NCI-H2107 (cell line): ENCODE measurements at regions not wholly inside any gene's neighbourhood (a gene's known extent, or its start where the extent isn't known, plus 50 kb on each side); places are given as distances from the start of the nearest gene placed in this dataset.

Source experiments
- DNase-seq: peaks from one replicate; lab custom pipeline; 2025; lab: John Stamatoyannopoulos, UW

DNA sequence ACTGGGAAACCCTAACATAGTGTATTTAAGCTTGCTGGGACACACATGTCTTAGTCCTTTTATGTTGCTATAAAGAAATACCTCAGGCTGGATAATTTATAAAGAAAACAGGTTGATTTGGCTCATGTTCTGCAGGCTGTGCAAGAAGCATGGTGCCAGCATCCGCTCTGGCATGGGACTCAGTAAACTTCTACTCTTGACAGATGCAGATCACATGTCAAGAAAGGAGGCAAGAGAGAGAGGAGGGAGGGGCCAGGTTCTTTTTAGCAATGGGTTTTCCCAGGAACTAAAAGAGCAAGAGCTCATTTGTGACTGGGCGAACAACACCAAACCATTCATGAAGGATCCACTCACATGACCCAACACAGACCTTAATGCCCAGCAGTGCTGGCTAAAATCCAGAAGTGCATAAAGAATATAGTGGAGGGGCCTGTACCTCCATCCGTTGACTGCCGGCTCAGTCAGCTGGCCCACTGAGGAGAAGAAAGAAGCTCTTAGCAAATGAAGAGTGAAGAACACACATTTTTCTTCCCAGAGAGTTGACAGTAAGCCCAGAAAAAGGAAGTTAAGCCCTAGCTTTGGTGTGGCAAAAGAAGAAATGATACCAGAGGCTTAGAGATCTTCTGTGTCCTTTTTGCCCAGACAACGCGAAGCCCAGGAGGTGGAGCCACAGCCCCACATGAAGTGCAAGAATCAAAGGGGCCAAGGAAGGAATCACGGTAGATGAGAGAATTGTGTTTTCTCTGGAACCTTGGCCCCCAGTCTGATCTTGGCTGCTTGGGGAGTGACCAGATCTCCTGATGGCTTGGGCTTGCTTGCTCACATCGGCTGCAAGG is 183.5 kb upstream of the FAM98A start:
- DNase-seq = no peak

DNA sequence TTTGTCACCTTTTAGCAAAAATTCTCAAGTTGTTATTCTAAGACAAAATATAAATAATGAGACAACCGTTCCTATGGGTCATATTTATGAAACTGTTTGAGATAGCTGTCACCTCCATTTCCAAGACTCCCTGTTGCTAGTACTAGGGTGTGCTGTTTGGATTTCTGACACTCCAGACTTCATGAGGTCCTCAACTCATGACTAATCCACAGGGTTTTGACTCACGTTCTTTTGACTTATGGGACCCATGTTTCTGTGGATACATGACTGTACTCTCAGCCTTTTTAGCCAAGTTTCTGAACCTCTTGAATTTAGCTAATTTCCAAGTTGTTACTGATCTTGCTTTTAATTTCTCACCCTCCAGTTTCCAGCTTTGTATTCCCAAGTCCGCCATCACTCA is 178.7 kb upstream of the FAM98A start:
- DNase-seq = no peak

DNA sequence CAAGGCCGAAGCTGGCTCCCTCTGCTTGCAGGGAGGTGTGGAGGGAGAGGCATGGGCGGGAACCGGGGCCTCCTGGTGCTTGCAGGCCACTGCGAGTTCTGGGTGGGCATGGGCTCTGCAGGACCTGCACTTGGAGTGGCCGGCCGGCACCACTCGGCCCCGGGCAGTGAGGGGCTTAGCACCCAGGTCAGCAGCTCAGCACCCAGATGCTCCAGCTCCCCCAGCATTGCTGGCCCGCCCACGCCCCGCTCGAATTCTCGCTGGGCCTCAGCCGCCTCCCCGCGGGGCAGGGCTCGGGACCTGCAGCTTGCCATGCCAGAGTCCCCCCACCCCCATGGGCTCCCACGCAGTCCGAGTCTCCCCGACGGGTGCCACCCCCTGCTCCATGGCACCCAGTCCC is 176.2 kb upstream of the FAM98A start:
- no peak for DNase-seq

DNA sequence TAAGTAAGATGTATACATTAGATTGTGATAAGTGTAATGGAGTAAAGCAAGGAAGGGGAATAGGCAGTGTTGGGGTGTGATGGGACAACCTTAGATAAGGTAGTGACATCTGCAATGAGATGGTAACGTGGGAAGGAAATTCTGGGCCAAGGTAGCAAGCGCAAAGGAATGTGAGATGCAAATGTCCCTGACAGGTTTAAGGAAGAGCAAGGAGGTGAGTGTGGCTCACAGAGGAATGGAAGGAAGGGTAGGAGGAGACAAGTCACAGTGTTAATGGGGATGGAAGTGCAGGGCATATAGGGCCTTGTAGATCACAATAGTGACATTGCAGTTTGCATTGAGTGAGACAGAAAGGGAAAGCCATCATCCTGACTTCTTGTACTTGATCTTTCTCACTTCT is 170.9 kb upstream of the FAM98A start:
- DNase-seq = no peak

- DNase-seq = no peak
Measured at GRCh38 chr2:33766175-33766574, 167.1 kb upstream of the FAM98A start.

- DNase-seq = no peak
Measured at GRCh38 chr2:33765122-33765521, 166.0 kb upstream of the FAM98A start.

GRCh38 chr2:33764551-33764950 is 165.5 kb upstream of the FAM98A start:
- DNase-seq = no peak

GRCh38 chr2:33763671-33764310 is 164.7 kb upstream of the FAM98A start:
- DNase-seq = no peak

DNA sequence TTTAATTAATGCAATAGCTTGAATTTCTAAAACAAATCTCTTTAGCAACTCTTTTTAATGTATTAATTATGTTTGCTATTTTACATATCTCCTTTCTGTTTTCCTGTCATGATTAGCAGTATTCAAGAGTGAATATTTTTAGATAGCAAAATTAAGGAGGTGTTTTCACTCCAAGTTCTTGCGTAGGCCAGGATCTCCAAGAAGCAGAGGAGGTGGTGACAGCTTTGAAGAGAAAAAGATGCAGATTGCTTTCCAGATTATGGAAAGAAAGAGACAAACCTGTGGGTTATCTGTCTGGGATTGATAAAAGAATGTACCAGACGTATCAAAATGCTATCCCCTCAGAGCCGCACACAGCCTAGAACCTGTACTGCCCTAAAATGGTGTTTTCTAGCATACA is 163.5 kb upstream of the FAM98A start:
- DNase-seq = no peak

GRCh38 chr2:33746208-33746800 is 147.2 kb upstream of the FAM98A start:
- no peak for DNase-seq

DNA sequence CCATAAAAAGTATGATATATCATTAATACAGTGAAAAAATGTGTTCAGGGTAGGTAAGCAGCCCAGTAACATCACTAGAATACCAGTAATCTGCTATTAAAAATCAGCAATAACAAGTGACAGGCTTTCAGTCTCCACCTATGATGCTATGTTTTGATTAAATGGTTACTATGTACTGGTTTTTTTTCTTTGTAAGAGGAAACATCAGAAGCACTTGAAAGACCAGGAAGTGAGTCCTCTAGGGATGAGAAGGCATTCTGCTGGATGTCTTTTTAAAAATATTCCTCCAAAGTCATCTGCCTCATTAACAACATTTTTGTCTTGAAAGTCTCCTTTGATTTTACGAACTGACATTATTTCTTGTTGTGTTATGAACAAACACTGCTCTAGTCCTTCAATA is 136.0 kb upstream of the FAM98A start:
- DNase-seq = no peak

GRCh38 chr2:33730804-33731203 is 131.7 kb upstream of the FAM98A start:
- no peak for DNase-seq

- DNase-seq = no peak
Measured at GRCh38 chr2:33730193-33730592, 131.1 kb upstream of the FAM98A start.

- no peak for DNase-seq
Measured at GRCh38 chr2:33729353-33729752, 130.3 kb upstream of the FAM98A start.

DNA sequence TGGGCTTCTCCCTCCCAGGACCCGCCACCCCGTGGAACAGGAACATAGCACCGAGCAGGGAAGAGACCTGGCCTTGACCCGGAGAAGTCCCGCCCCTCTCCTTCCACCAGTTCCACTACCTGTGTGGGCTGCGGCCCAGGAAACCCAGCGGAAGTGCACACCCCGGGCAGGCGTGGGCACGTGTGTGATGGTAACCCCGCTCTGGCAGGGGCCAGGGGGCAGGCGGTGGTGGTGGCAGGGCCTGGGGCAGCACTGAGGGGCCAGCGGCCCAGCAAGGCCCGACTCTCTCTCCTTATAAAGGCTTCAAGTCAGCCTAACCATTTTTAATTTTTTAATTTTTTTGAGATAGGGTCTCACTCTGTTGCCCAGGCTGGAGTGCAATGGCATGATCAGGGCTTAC is 129.0 kb upstream of the FAM98A start:
- DNase-seq = no peak

GRCh38 chr2:33727361-33728032 is 128.4 kb upstream of the FAM98A start:
- no peak for DNase-seq

DNA sequence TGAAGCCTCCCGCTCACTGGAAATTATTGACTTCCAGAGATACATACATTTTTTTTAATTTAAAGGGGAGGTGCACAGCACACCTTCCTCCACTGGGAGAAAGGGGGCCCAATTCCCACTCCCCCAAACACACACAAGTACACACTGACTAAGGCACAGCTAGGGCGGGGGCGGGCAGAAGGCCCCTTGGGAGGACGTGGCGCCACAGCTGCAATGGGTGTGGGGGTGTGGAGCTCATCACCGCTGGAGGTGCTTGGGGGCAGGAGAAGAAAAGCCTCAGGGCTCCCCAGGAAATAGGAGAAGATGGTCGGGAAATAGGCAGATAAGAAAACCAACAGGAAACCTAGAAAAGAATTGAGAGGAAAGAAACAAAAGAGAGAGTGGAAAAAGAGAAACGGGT is 127.3 kb upstream of the FAM98A start:
- no peak for DNase-seq

GRCh38 chr2:33723329-33723728 is 124.2 kb upstream of the FAM98A start:
- no peak for DNase-seq

GRCh38 chr2:33719067-33719466 is 120.0 kb upstream of the FAM98A start:
- DNase-seq = no peak

DNA sequence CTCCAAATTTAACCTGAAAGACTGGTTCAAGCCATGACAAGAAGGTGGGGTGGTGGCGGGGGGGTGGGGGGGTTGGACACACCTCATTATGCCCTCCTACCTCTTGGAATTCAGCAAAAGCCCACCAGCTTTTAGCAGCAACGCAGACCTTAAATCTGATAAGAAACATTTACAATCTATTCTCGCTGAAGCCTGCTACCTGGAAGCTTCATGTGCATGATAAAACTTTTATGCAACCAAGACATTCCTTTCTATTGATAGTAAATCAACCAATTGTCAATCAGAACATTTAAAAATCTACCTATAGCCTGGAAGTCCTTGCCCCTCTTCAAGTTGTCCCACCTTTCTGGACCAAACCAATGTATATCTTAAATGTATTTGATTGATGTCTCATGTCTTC is 113.6 kb upstream of the FAM98A start:
- no peak for DNase-seq

DNA sequence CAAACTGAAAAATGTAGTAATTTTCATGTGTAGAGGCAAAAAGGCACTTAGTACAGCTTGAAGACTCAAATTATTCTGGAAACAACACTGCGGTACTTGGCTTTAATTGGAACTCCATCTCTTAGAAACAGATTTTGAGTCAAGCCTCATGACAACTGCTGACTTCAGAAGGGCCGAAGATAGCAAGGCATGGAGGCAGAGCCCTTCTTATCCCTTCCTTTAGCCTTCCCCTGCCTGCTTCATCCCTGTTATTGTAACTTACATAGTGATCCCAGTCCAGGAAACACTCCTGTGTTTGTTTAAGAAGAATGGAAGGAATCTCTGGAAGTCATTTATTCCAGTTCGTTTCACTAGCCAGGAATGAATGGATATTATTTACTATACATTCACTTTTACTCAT is 110.9 kb upstream of the FAM98A start:
- DNase-seq = no peak

- DNase-seq = no peak
Measured at GRCh38 chr2:33707312-33707711, 108.2 kb upstream of the FAM98A start.

DNA sequence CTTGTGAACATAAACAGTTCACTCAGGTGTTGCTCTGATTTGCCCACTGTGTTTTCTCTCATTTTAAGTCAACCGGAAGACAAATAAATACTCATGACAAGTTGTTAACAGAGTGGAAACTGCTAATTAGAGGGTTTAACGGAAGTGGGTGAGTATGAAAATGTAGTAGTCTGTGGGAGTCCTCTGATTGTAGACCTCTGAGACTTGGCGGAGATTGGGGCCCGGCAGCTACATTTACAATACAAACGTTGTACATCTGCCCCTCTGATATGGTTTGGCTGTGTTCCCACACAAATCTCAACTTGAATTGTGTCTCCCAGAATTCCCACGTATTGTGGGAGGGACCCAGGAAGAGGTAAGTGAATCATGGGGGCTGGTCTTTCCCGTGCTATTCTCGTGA is 107.3 kb upstream of the FAM98A start:
- no peak for DNase-seq
